WTC11 (cell line): ENCODE measurements at regions not wholly inside any gene's neighbourhood (a gene's known extent, or its start where the extent isn't known, plus 50 kb on each side); places are given as distances from the start of the nearest gene placed in this dataset.
"Not testable (repeated sequence)": the region's sequence is repeated elsewhere in the genome, so short reads cannot be mapped to it uniquely, and the experiment has no call there.

Experiments
- ATAC-seq: fragments of 200-7000 bp; cut with Tn5 transposase; 2 replicates; pipeline ENCODE4 v1.10.0; 2021; ENCODE audit warnings: mild to moderate bottlenecking, moderate library complexity
- CTCF ChIA-PET: fragments of 300-600 bp; sonication (Branson Sonifier 250); formaldehyde crosslinking; loops from one replicate; lab custom pipeline; 2021; ENCODE audit warnings: antibody characterized with exemption; lab: Charles Lee
- POLR2A ChIA-PET: fragments of 350-600 bp; sonication (Branson Sonifier 250); formaldehyde crosslinking; loops from one replicate; lab custom pipeline; 2021; ENCODE audit warnings: antibody characterized with exemption; lab: Charles Lee
- DNase-seq: peaks from one replicate; pipeline ENCODE4 v3.0.0; 2021; ENCODE audit warnings: low spot score
- H3K27ac Mint-ChIP-seq: 2 replicates; pipeline ENCODE4 v1.8.0; 2021; ENCODE audit warnings: mixed read lengths
- H3K27me3 Mint-ChIP-seq: 2 replicates; pipeline ENCODE4 v1.8.0; 2021; ENCODE audit warnings: low read depth, mild to moderate bottlenecking, moderate library complexity, mixed read lengths
- H3K36me3 Mint-ChIP-seq: 2 replicates; pipeline ENCODE4 v1.8.0; 2021; ENCODE audit warnings: mixed read lengths
- H3K4me1 Mint-ChIP-seq: 2 replicates; pipeline ENCODE4 v1.8.0; 2022; ENCODE audit warnings: mixed read lengths
- H3K4me3 Mint-ChIP-seq: 2 replicates; pipeline ENCODE4 v1.8.0; 2021; ENCODE audit warnings: mild to moderate bottlenecking, moderate library complexity, mixed read lengths
- H3K9me3 Mint-ChIP-seq: 2 replicates; pipeline ENCODE4 v1.8.0; 2021; ENCODE audit warnings: mixed read lengths
- ATF1 ChIP-seq: sonication (generic); formaldehyde crosslinking; IDR thresholded peaks from 2 replicates; pipeline ENCODE4 v1.8.1; 2023; ENCODE audit warnings: mild to moderate bottlenecking, moderate library complexity, missing genetic modification reagents
- ATF2 ChIP-seq: sonication (generic); formaldehyde crosslinking; IDR thresholded peaks from 2 replicates; pipeline ENCODE4 v1.8.1; 2022; ENCODE audit warnings: low read depth, missing genetic modification reagents, borderline replicate concordance
- CREB1 ChIP-seq: sonication (generic); formaldehyde crosslinking; IDR thresholded peaks from 2 replicates; pipeline ENCODE4 v1.8.0; 2023; ENCODE audit warnings: mild to moderate bottlenecking, missing genetic modification reagents
- CTCF ChIP-seq: fragments of 200-600 bp; IDR thresholded peaks from 2 replicates; pipeline ENCODE4 v1.8.0; 2022; ENCODE audit warnings: antibody characterized with exemption
- E2F5 ChIP-seq: sonication (generic); formaldehyde crosslinking; IDR thresholded peaks from 2 replicates; pipeline ENCODE4 v1.8.1; 2022; ENCODE audit warnings: mild to moderate bottlenecking, moderate library complexity, missing genetic modification reagents
- FOXJ3 ChIP-seq: sonication (generic); formaldehyde crosslinking; IDR thresholded peaks from 2 replicates; pipeline ENCODE4 v1.9.0; 2021; ENCODE audit warnings: missing genetic modification reagents, mild to moderate bottlenecking, borderline replicate concordance
- HMGA2 ChIP-seq: fragments of 250-450 bp; sonication (Bioruptor Pico); IDR thresholded peaks from 2 replicates; pipeline ENCODE4 v1.4.0; 2021; ENCODE audit warnings: mild to moderate bottlenecking, moderate library complexity
- MLX ChIP-seq: sonication (generic); formaldehyde crosslinking; IDR thresholded peaks from 2 replicates; pipeline ENCODE4 v1.8.1; 2023; ENCODE audit warnings: mild to moderate bottlenecking, missing genetic modification reagents, moderate library complexity
- MXD4 ChIP-seq: fragments of 250-450 bp; sonication (Bioruptor Pico); IDR thresholded peaks from 2 replicates; pipeline ENCODE4 v1.8.0; 2021; ENCODE audit warnings: mild to moderate bottlenecking, moderate library complexity, borderline replicate concordance
- TEAD1 ChIP-seq: sonication (generic); formaldehyde crosslinking; IDR thresholded peaks from 2 replicates; pipeline ENCODE4 v1.8.0; 2022; ENCODE audit warnings: mild to moderate bottlenecking, missing genetic modification reagents
- TEAD4 ChIP-seq: sonication (generic); formaldehyde crosslinking; IDR thresholded peaks from 2 replicates; pipeline ENCODE4 v1.8.0; 2022; ENCODE audit warnings: mild to moderate bottlenecking, missing genetic modification reagents
- TP53 ChIP-seq: sonication (generic); formaldehyde crosslinking; IDR thresholded peaks from 2 replicates; pipeline ENCODE4 v1.8.1; 2023; ENCODE audit warnings: mild to moderate bottlenecking, missing genetic modification reagents
- ZBTB21 ChIP-seq: sonication (generic); formaldehyde crosslinking; IDR thresholded peaks from 2 replicates; pipeline ENCODE4 v1.8.1; 2023; ENCODE audit warnings: mild to moderate bottlenecking, missing genetic modification reagents, borderline replicate concordance
- ZBTB43 ChIP-seq: sonication (generic); formaldehyde crosslinking; IDR thresholded peaks from 2 replicates; pipeline ENCODE4 v1.8.1; 2023; ENCODE audit warnings: mild to moderate bottlenecking, missing genetic modification reagents
- ZNF121 ChIP-seq: sonication (generic); formaldehyde crosslinking; IDR thresholded peaks from 2 replicates; pipeline ENCODE4 v1.8.0; 2023; ENCODE audit warnings: missing genetic modification reagents
- ZNF219 ChIP-seq: sonication (generic); formaldehyde crosslinking; IDR thresholded peaks from 2 replicates; pipeline ENCODE4 v1.8.0; 2023; ENCODE audit warnings: missing genetic modification reagents, mild to moderate bottlenecking, borderline replicate concordance
- ZNF281 ChIP-seq: sonication (generic); formaldehyde crosslinking; IDR thresholded peaks from 2 replicates; pipeline ENCODE4 v1.8.0; 2023; ENCODE audit warnings: mild to moderate bottlenecking, missing genetic modification reagents
- ZNF396 ChIP-seq: fragments of 250-450 bp; sonication (Bioruptor Pico); IDR thresholded peaks from 2 replicates; pipeline ENCODE4 v1.8.0; 2021; ENCODE audit warnings: mild to moderate bottlenecking, moderate library complexity, borderline replicate concordance
- ZNF416 ChIP-seq: fragments of 250-450 bp; sonication (Bioruptor Pico); IDR thresholded peaks from 2 replicates; pipeline ENCODE4 v1.9.0; 2021; ENCODE audit warnings: mild to moderate bottlenecking, inconsistent platforms
- ZNF512 ChIP-seq: sonication (generic); formaldehyde crosslinking; IDR thresholded peaks from 2 replicates; pipeline ENCODE4 v1.8.1; 2022; ENCODE audit warnings: missing genetic modification reagents, borderline replicate concordance
- ZNF671 ChIP-seq: fragments of 250-450 bp; sonication (Bioruptor Pico); IDR thresholded peaks from 2 replicates; pipeline ENCODE4 v1.8.0; 2021; ENCODE audit warnings: mild to moderate bottlenecking

GRCh38 chr1:208351838-208352237 is 107.7 kb upstream of the PLXNA2 start:
- H3K4me3 Mint-ChIP-seq = no peak overlapping the region

GRCh38 chr1:208353797-208354196 is 109.6 kb upstream of the PLXNA2 start:
- H3K27ac Mint-ChIP-seq, H3K4me3 Mint-ChIP-seq, ATAC-seq, H3K9me3 Mint-ChIP-seq, H3K27me3 Mint-ChIP-seq, DNase-seq, H3K36me3 Mint-ChIP-seq, POLR2A ChIA-PET: not testable (repeated sequence)
- peaks cover 26% of the 10 kb centered on the region for H3K4me1 Mint-ChIP-seq
- CTCF ChIA-PET = interaction anchor here (1.1 kb wide), 1 partner anchor 332 kb away, joined by 3 read pairs; no protein-coding TSS in a partner anchor

More at GRCh38 chr1:208351838-208352237, 107.7 kb upstream of the PLXNA2 start:
- Mint-ChIP-seq H3K27ac (no peak overlapping the region), H3K36me3 (no peaks in the 10 kb centered on the region), H3K4me1 (peaks cover 26% of the 10 kb centered on the region), H3K9me3 (peaks cover 4% of the 10 kb centered on the region), H3K27me3 (no peaks in the 10 kb centered on the region; the same call in 1 of the 2 replicates)
- POLR2A ChIA-PET = no interaction called here
- CTCF ChIA-PET = no interaction called here
- no peak for DNase-seq
- TF ChIP-seq TEAD1 (CRISPR knock-in tag) = no peak
- TF ChIP-seq ZNF416 (CRISPR knock-in tag) = no peak
- TF ChIP-seq ZNF219 (CRISPR knock-in tag) = no peak
- no peak for TF ChIP-seq FOXJ3 (CRISPR knock-in tag)
- no peak for TF ChIP-seq ZNF396 (CRISPR knock-in tag)
- TF ChIP-seq ZNF512 = no peak
- TF ChIP-seq TP53 (CRISPR knock-in tag) = no peak
- no peak for TF ChIP-seq CREB1 (CRISPR knock-in tag)
- TF ChIP-seq ZNF281 (CRISPR knock-in tag) = no peak
- TF ChIP-seq ATF1 (CRISPR knock-in tag) = no peak
- no peak for TF ChIP-seq ATF2 (CRISPR knock-in tag)
- TF ChIP-seq E2F5 (CRISPR knock-in tag) = no peak
- TF ChIP-seq, all 79 proteins: peak for 0
- ATAC-seq = no peak

GRCh38 chr1:208357644-208358507 is 113.7 kb upstream of the PLXNA2 start:
- ATAC-seq (no peak), DNase-seq (no peak)
- Mint-ChIP-seq H3K9me3 (peaks cover 4% of the 10 kb centered on the region), H3K27ac (no peak overlapping the region), H3K36me3 (no peaks in the 10 kb centered on the region), H3K4me3 (no peak overlapping the region), H3K27me3 (no peaks in the 10 kb centered on the region; the same call in 1 of the 2 replicates), H3K4me1 (peaks cover 15% of the 10 kb centered on the region)
- ChIA-PET POLR2A (no interaction called here), CTCF (no interaction called here)
- TF ChIP-seq ZNF671 (CRISPR knock-in tag) (no peak), MLX (no peak), TEAD4 (CRISPR knock-in tag) (no peak), ZBTB21 (no peak), CTCF (no peak), MXD4 (CRISPR knock-in tag) (no peak), TEAD1 (CRISPR knock-in tag) (no peak), ZNF121 (CRISPR knock-in tag) (no peak), ZBTB43 (no peak), HMGA2 (no peak)
